Adrenal gland (tissue), 5 donors: ENCODE measurements at regions not wholly inside any gene's neighbourhood (a gene's known extent, or its start where the extent isn't known, plus 50 kb on each side); places are given as distances from the start of the nearest gene placed in this dataset.

ENCODE experiments used
- CTCF ChIP-seq, 6 experiments: fragments of 450-650 bp in 4 of 6; fragments of 200-600 bp in 2 of 6; sonication (generic) in 1 of 6; IDR thresholded peaks; 1 replicate in 5 of 6; 2 replicates in 1 of 6; pipeline versions ENCODE4 v1.5.1 to v1.8.0; 2016 to 2021; ENCODE audit warnings: antibody characterized with exemption in 6 of 6, mild to moderate bottlenecking in 2 of 6, moderate library complexity in 1 of 6
- POLR2A ChIP-seq, 2 donors: fragments of 450-650 bp; IDR thresholded peaks; one replicate each; pipeline ENCODE4 v1.6.1; 2017; ENCODE audit warnings: antibody characterized with exemption in 2 of 2, mild to moderate bottlenecking in 2 of 2, moderate library complexity in 1 of 2
- donor health status: DM: no; HTN: no; CAD: no.

GRCh38 chr6:144855375-144855774, 570.2 kb downstream of the UTRN start:
- no peak for TF ChIP-seq CTCF (IDR thresholded peaks at IDR 0.05)
- no peak for TF ChIP-seq POLR2A (IDR thresholded peaks at IDR 0.05)
